K562 (cell line): ENCODE measurements at regions not wholly inside any gene's neighbourhood (a gene's known extent, or its start where the extent isn't known, plus 50 kb on each side); places are given as distances from the start of the nearest gene placed in this dataset.

Experiments
- ATAC-seq: fragments of 200-7000 bp; cut with Tn5 transposase; 3 replicates; pipeline ENCODE4 v1.9.1; 2020; ENCODE audit warnings: moderate library complexity
- BruUV-seq: library from RNA; stranded (reverse); fragments of 400-500 nt; replicated peaks from 2 replicates; lab custom pipeline; 2021; lab: Mats Ljungman, UMichigan
- CTCF ChIA-PET: fragments of 300-600 bp; formaldehyde crosslinking; extraction: SDS; loops from one replicate; lab custom pipeline; 2021; ENCODE audit warnings: low intra/inter-chr PET ratio; lab: Yijun Ruan, JAX
- POLR2A ChIA-PET: fragments of 300-600, 350-650 bp; sonication (Branson Sonifier 250); formaldehyde crosslinking; extraction: SDS; loops from one replicate; lab custom pipeline; 2021; ENCODE audit warnings: antibody characterized with exemption, inconsistent platforms; lab: Yijun Ruan, JAX
- DNase-seq, 4 experiments: peaks; one replicate each; pipeline versions ENCODE4 v3.0.0 to v3.0.0-alpha.2; 2011 to 2018; ENCODE audit warnings: low spot score in 3 of 4, mixed read lengths in 3 of 4; ENCODE audit errors: extremely low read depth in 1 of 4
- FAIRE-seq: peaks from 2 replicates; lab custom pipeline; 2011; peaks lifted over from hg19 to GRCh38; lab: Jason Lieb, UNC
- H2AFZ ChIP-seq: 2 replicates; pipeline ENCODE4 v1.6.0; 2011; ENCODE audit warnings: low read depth, low read length, control low read depth, inconsistent platforms
- H3K27ac ChIP-seq: fragments of 200-600 bp; 3 replicates; pipeline ENCODE4 v1.8.0; 2011; ENCODE audit warnings: low read depth, mild to moderate bottlenecking, control low read depth, inconsistent platforms, low read length, moderate library complexity, mixed read lengths; ENCODE audit errors: extremely low read depth
- H3K27me3 ChIP-seq, 2 experiments: fragments of 300-600 bp in 1 of 2; 2 replicates in 1 of 2; 3 replicates in 1 of 2; pipeline versions ENCODE4 v1.6.0 to v1.8.0; 2011; ENCODE audit warnings: inconsistent platforms in 2 of 2, low read length in 2 of 2, mild to moderate bottlenecking in 1 of 2, mixed read lengths in 1 of 2, moderate library complexity in 1 of 2; ENCODE audit not compliant: control insufficient read depth in 2 of 2, insufficient read depth in 2 of 2
- H3K36me3 ChIP-seq: fragments of 300-600 bp; 3 replicates; pipeline ENCODE4 v1.8.0; 2011; ENCODE audit warnings: mild to moderate bottlenecking, low read length, inconsistent platforms; ENCODE audit not compliant: control insufficient read depth, insufficient read depth
- H3K4me1 ChIP-seq, 2 experiments: fragments of 200-600 bp in 1 of 2; replicated peaks in 1 of 2; 2 replicates in 1 of 2; 3 replicates in 1 of 2; pipeline versions ENCODE4 v1.5.1 to v1.8.0; 2011; ENCODE audit warnings: inconsistent platforms in 2 of 2, low read length in 2 of 2, mild to moderate bottlenecking in 1 of 2, mixed read lengths in 1 of 2, moderate library complexity in 1 of 2; ENCODE audit not compliant: control insufficient read depth in 2 of 2, insufficient read depth in 2 of 2
- H3K4me2 ChIP-seq: 2 replicates; pipeline ENCODE4 v1.6.1; 2011; ENCODE audit warnings: low read length, control low read depth, inconsistent platforms, mixed read lengths; ENCODE audit not compliant: insufficient read depth
- H3K4me3 ChIP-seq: fragments of 200-600 bp; sonication (generic), shearing (Covaris generic); 2 replicates; pipeline ENCODE4 v1.5.1; 2016; ENCODE audit warnings: control low read depth, inconsistent platforms
- H3K79me2 ChIP-seq: fragments of 200-600 bp; 3 replicates; pipeline ENCODE4 v1.8.0; 2011; ENCODE audit warnings: low read length, inconsistent platforms; ENCODE audit not compliant: control insufficient read depth, insufficient read depth
- H3K9ac ChIP-seq, 2 experiments: 2 replicates each; pipeline versions ENCODE4 v1.6.0 to v1.6.1; 2011; ENCODE audit warnings: low read depth in 2 of 2, low read length in 2 of 2, control low read depth in 1 of 2, inconsistent platforms in 1 of 2, mild to moderate bottlenecking in 1 of 2, mixed read lengths in 1 of 2; ENCODE audit not compliant: insufficient read depth in 1 of 2
- H3K9me1 ChIP-seq: one replicate; pipeline ENCODE4 v1.6.0; 2011; ENCODE audit warnings: inconsistent platforms, mild to moderate bottlenecking, low read length, moderate library complexity; ENCODE audit not compliant: control insufficient read depth, insufficient read depth
- H3K9me3 ChIP-seq: replicated peaks from 2 replicates; pipeline ENCODE4 v1.5.1; 2011; ENCODE audit warnings: low read depth, low read length, inconsistent platforms; ENCODE audit not compliant: control insufficient read depth, insufficient read depth
- H4K20me1 ChIP-seq: replicated peaks from 2 replicates; pipeline ENCODE4 v1.6.1; 2011; ENCODE audit warnings: low read length, inconsistent platforms, mixed read lengths; ENCODE audit not compliant: control insufficient read depth, insufficient read depth
- CHD1 ChIP-seq: fragments of 200-600 bp; sonication (generic); IDR thresholded peaks from one replicate; pipeline ENCODE4 v1.6.1; 2012; ENCODE audit warnings: mild to moderate bottlenecking, moderate library complexity, low read length, inconsistent platforms
- CSDE1 ChIP-seq, 2 experiments: fragments of 450-650 bp; IDR thresholded peaks; 2 replicates each; pipeline ENCODE4 v1.6.1; 2016; ENCODE audit warnings: mild to moderate bottlenecking in 1 of 2
- ETV5 ChIP-seq: sonication (generic); formaldehyde crosslinking; IDR thresholded peaks from 2 replicates; pipeline ENCODE4 v1.4.0; 2020; ENCODE audit warnings: low read depth, mild to moderate bottlenecking, missing genetic modification reagents
- KAT2B ChIP-seq: IDR thresholded peaks from one replicate; pipeline ENCODE4 v1.6.1; 2012; ENCODE audit warnings: low read depth, mild to moderate bottlenecking, control low read depth, inconsistent platforms, low read length, moderate library complexity
- KAT8 ChIP-seq: fragments of 450-650 bp; IDR thresholded peaks from 2 replicates; pipeline ENCODE4 v1.6.1; 2016; ENCODE audit warnings: low read depth, mild to moderate bottlenecking
- MLX ChIP-seq, 2 experiments: fragments of 450-650 bp in 1 of 2; sonication (generic) in 1 of 2; formaldehyde crosslinking; conservative IDR thresholded peaks; 2 replicates each; pipeline versions ENCODE4 v1.4.0 to v1.8.1; 2020 to 2022; ENCODE audit warnings: mild to moderate bottlenecking in 1 of 2, missing genetic modification reagents in 1 of 2
- MNT ChIP-seq, 2 experiments: fragments of 450-650 bp; conservative IDR thresholded peaks; 2 replicates each; pipeline ENCODE4 v1.6.1; 2017; ENCODE audit warnings: mild to moderate bottlenecking in 2 of 2, moderate library complexity in 2 of 2
- NONO ChIP-seq, 2 experiments: fragments of 200-400 bp in 1 of 2; fragments of 450-650 bp in 1 of 2; formaldehyde crosslinking in 1 of 2; IDR thresholded peaks; 2 replicates each; pipeline ENCODE4 v1.6.1; 2017; ENCODE audit warnings: low read depth in 2 of 2, mild to moderate bottlenecking in 2 of 2, moderate library complexity in 2 of 2, low read length in 1 of 2
- PCBP1 ChIP-seq: fragments of 200-400 bp; formaldehyde crosslinking; IDR thresholded peaks from 2 replicates; pipeline ENCODE4 v1.6.1; 2018; ENCODE audit warnings: mild to moderate bottlenecking, low read depth, low read length; ENCODE audit not compliant: poor library complexity, severe bottlenecking
- PHF21A ChIP-seq: fragments of 450-650 bp; IDR thresholded peaks from 2 replicates; pipeline ENCODE4 v1.6.1; 2017; ENCODE audit warnings: low read depth, borderline replicate concordance
- PHTF2 ChIP-seq: fragments of 250-450 bp; sonication (Bioruptor Pico); IDR thresholded peaks from 2 replicates; pipeline ENCODE4 v1.5.0; 2021; ENCODE audit warnings: mild to moderate bottlenecking
- PTRF ChIP-seq: fragments of 450-650 bp; IDR thresholded peaks from 2 replicates; pipeline ENCODE4 v1.6.1; 2016; ENCODE audit warnings: mild to moderate bottlenecking, missing genetic modification characterization, missing compliant biosample characterization
- RCOR1 ChIP-seq, 2 experiments: IDR thresholded peaks; 2 replicates each; pipeline ENCODE4 v1.6.1; 2012; ENCODE audit warnings: low read depth in 2 of 2, low read length in 2 of 2, borderline replicate concordance in 1 of 2, improper control_type of control experiment in 1 of 2
- RNF2 ChIP-seq: sonication (generic); IDR thresholded peaks from 2 replicates; pipeline ENCODE4 v1.6.1; 2016
- TAF7 ChIP-seq: fragments of 450-650 bp; IDR thresholded peaks from 2 replicates; pipeline ENCODE4 v1.6.1; 2016; ENCODE audit warnings: missing genetic modification characterization, missing compliant biosample characterization
- TARDBP ChIP-seq: fragments of 450-650 bp; IDR thresholded peaks from 2 replicates; pipeline ENCODE4 v1.6.1; 2016
- YBX1 ChIP-seq: fragments of 450-650 bp; IDR thresholded peaks from 2 replicates; pipeline ENCODE4 v1.7.1; 2016; ENCODE audit warnings: mild to moderate bottlenecking
- ZBTB33 ChIP-seq: sonication (generic); formaldehyde crosslinking; IDR thresholded peaks from 2 replicates; pipeline ENCODE4 v1.8.1; 2023; ENCODE audit warnings: mild to moderate bottlenecking, missing genetic modification reagents
- ZFPM2 ChIP-seq: fragments of 250-450 bp; sonication (Bioruptor Pico); IDR thresholded peaks from 2 replicates; pipeline ENCODE4 v1.5.1; 2022; ENCODE audit warnings: mild to moderate bottlenecking
- ZSCAN29 ChIP-seq: fragments of 450-650 bp; IDR thresholded peaks from 2 replicates; pipeline ENCODE4 v1.6.1; 2017
- WGBS: fragments of 100-300 bp; shearing (Covaris generic); methylation state at CpG from one replicate; pipeline ENCODE4 v1.1.6; 2016; ENCODE audit warnings: low coverage, mixed read lengths; ENCODE audit not compliant: insufficient coverage; ENCODE audit errors: missing lambda C conversion rate; 5-methylcytosine and 5-hydroxymethylcytosine counted together
- in situ Hi-C: fragments of 300-500 bp; cut with MboI; formaldehyde crosslinking; loops from 4 replicates; pipeline ENCODE4 v1.15.0; 2018; ENCODE audit warnings: inconsistent platforms, mixed read lengths
- intact Hi-C: fragments of 100-400 bp; cut with micrococcal nuclease; formaldehyde crosslinking; loops from 2 replicates; pipeline ENCODE4 v1.14.2; 2022

- intact Hi-C loops, result no loop called here
- no peak overlapping the region for H2AFZ ChIP-seq
- H3K9me1 ChIP-seq, result no peaks in the 10 kb centered on the region
- ChIA-PET CTCF (no interaction called here), POLR2A (interaction anchor here (1.1 kb wide), 1 partner anchor 14 kb away, joined by 3 read pairs; no protein-coding TSS in a partner anchor)
- H3K9me3 ChIP-seq, result no peaks in the 10 kb centered on the region
- no peak overlapping the region for H3K4me2 ChIP-seq
- H3K4me1 ChIP-seq, result no peaks in the 10 kb centered on the region
- BruUV-seq, result no TSS peak
- no peak for TF ChIP-seq PTRF (tag)
- no peak for TF ChIP-seq MLX (CRISPR knock-in tag; conservative IDR thresholded peaks at IDR 0.05)
- no peak for TF ChIP-seq RCOR1 (IDR thresholded peaks at IDR 0.05; ENCODE audit: borderline replicate concordance in 1 of 2, low read depth in 2 of 2, low read length in 2 of 2)
- no peak for TF ChIP-seq PHF21A
- TF ChIP-seq ZSCAN29, result no peak
- no peak for TF ChIP-seq MNT (conservative IDR thresholded peaks at IDR 0.05)
- TF ChIP-seq PHTF2 (CRISPR knock-in tag), result no peak
- TF ChIP-seq TARDBP, result no peak
- no peak for TF ChIP-seq ETV5 (CRISPR knock-in tag)
- no peak for TF ChIP-seq TAF7 (tag)
- no peak for TF ChIP-seq YBX1
- TF ChIP-seq ZFPM2 (CRISPR knock-in tag), result no peak
- TF ChIP-seq CHD1, result no peak
- no peak for TF ChIP-seq KAT8
- TF ChIP-seq RNF2, result no peak
- TF ChIP-seq NONO (IDR thresholded peaks at IDR 0.05; ENCODE audit: low read depth in 2 of 2, low read length in 1 of 2), result no peak
- TF ChIP-seq KAT2B, result no peak
- TF ChIP-seq ZBTB33 (CRISPR knock-in tag), result no peak
- TF ChIP-seq PCBP1, result no peak
- TF ChIP-seq CSDE1 (IDR thresholded peaks at IDR 0.05), result no peak
- H3K36me3 ChIP-seq, result no peaks in the 10 kb centered on the region
- H3K9ac ChIP-seq, result no peak overlapping the region
- in situ Hi-C loops, result no loop called here
- WGBS, result under 1% methylated on average over 14 of the region's 14 CpGs
- ATAC-seq, result no peak
- no peaks in the 10 kb centered on the region for H3K79me2 ChIP-seq
- H4K20me1 ChIP-seq, result no peaks in the 10 kb centered on the region
- FAIRE-seq, result no peak
- peaks cover 0 to 52% of the 10 kb centered on the region in 2 experiments; a peak in 3 of 5 replicates for H3K27me3 ChIP-seq
- H3K27ac ChIP-seq, result no peak overlapping the region
- H3K4me3 ChIP-seq, result no peak overlapping the region
- no peak for DNase-seq
Measured at GRCh38 chr20:47971058-47971791, 185.9 kb upstream of the SULF2 start.
